ENCODE measurements at regions not wholly inside any gene's neighbourhood (a gene's known extent, or its start where the extent isn't known, plus 50 kb on each side); places are given as distances from the start of the nearest gene placed in this dataset.

- DNase-seq (ENCODE audit: low read depth): no peak
Measured at GRCh38 chr10:9762966-9763656, 1254.6 kb upstream of the CELF2 start.

- no peak for DNase-seq (ENCODE audit: low read depth)
Measured at GRCh38 chr10:9766762-9767161, 1250.9 kb upstream of the CELF2 start.

- no peak for DNase-seq (ENCODE audit: low read depth)
Measured at GRCh38 chr10:9781666-9782065, 1236.0 kb upstream of the CELF2 start.

DNA sequence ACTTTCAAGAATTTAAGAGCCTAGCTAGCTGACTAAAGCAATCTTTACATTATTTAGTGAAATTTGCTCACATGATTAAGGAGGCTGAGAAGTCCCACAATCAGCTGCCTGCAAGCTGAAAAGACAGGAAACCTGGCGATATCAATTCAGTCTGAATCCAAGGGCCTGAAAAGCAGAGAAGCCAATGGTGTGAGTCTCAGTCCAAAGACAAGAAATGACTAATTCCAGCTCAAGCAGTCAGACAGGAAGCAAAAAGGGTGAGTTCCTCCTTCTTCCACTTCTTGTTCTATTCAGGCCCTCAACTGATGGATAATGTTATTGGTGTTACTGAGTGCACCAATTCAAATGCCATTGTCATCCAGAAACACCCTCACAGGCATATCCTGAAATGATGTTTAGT is 1231.6 kb upstream of the CELF2 start:
- DNase-seq (ENCODE audit: low read depth): no peak

GRCh38 chr10:9786576-9786975 is 1231.1 kb upstream of the CELF2 start:
- DNase-seq (ENCODE audit: low read depth): no peak

DNA sequence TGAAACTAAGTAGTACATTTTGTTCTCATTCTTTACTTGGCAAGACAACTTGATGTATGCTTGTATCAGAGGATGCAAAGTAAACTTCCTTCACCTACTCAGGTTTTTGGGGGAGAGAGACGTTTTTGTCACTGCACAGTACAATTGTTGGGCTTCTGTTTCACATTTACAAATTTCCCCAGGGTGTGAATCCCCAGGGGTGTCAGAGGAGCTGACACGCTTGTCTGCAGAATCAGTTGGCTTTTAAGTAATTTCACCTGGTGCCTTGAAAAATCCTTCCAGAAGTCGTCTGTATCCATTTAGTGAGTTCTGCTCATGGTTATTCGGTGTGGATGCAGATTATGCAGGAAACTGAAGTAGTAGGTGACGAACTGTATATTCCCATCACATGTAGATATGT is 1227.7 kb upstream of the CELF2 start:
- no peak for DNase-seq (ENCODE audit: low read depth)

- DNase-seq (ENCODE audit: low read depth): no peak
Measured at GRCh38 chr10:9792181-9792580, 1225.5 kb upstream of the CELF2 start.

GRCh38 chr10:9796564-9796963 is 1221.1 kb upstream of the CELF2 start:
- DNase-seq (ENCODE audit: low read depth): no peak

GRCh38 chr10:9800011-9800410 is 1217.7 kb upstream of the CELF2 start:
- no peak for DNase-seq (ENCODE audit: low read depth)

DNA sequence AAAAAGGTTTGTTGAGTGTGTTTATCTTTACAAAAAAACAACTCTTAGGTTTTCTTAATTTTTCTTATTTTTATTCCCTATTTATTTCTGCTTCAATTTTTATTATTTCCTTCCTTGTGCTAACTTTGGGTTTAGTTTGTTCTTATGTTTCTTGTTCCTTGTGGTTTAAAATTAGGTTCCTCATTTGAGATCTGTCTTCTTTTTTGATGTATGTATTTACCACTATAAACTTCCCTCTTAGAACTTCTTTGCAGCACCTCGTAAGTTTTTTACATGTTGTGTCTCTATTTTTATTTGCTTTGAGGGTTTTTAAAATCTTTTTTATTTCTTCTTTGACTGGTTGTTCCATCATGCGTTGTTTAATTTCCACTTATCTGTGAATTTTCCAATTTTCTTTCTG is 1217.1 kb upstream of the CELF2 start:
- DNase-seq (ENCODE audit: low read depth): no peak

GRCh38 chr10:9807846-9808245 is 1209.8 kb upstream of the CELF2 start:
- DNase-seq (ENCODE audit: low read depth): no peak

DNA sequence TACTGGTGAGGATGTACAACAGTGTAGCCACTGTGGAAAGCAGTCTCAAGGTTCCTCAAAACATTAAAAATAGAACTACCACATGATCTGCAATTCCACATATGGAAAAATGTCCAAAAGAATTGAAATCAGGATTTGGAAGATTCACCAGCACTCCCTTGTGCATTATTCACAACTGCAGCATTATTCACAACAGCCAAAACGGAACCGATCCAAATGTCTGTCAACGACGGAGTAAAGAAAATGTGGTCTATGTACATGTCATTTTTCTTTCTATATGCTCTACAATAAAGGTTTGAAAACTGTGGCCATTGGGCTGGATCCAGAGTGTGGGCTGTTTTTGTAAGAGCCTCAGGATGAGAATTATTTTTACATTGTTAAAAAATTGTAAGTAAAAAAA is 1206.1 kb upstream of the CELF2 start:
- no peak for DNase-seq (ENCODE audit: low read depth)

- DNase-seq (ENCODE audit: low read depth): no peak
Measured at GRCh38 chr10:9814285-9814864, 1203.3 kb upstream of the CELF2 start.

GRCh38 chr10:9819756-9820494 is 1197.7 kb upstream of the CELF2 start:
- no peak for DNase-seq (ENCODE audit: low read depth)

GRCh38 chr10:9823268-9823930 is 1194.3 kb upstream of the CELF2 start:
- DNase-seq (ENCODE audit: low read depth): no peak

GRCh38 chr10:9824631-9825071 is 1193.0 kb upstream of the CELF2 start:
- DNase-seq (ENCODE audit: low read depth): no peak

GRCh38 chr10:9825491-9826018 is 1192.1 kb upstream of the CELF2 start:
- no peak for DNase-seq (ENCODE audit: low read depth)

DNA sequence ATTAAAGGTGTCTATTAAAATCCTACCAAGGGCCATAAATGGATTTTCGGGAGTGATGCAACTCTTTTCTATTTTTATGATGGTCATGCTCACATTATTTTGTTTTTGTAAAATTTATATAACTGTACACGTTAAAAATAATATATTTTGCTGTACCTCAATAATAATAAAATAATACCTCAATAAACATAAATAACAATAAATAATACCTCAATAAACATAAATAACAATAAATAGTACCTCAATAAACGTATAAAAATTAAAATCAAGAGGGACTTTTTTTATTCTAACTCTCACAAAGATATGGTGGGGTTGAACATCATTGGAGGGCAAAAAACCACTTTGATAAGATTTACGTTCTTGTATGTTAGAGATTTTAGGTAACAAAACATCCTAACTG is 1189.6 kb upstream of the CELF2 start:
- no peak for DNase-seq (ENCODE audit: low read depth)

- no peak for DNase-seq (ENCODE audit: low read depth)
Measured at GRCh38 chr10:9833942-9834341, 1183.7 kb upstream of the CELF2 start.

GRCh38 chr10:9834434-9834833 is 1183.2 kb upstream of the CELF2 start:
- DNase-seq (ENCODE audit: low read depth): no peak

DNA sequence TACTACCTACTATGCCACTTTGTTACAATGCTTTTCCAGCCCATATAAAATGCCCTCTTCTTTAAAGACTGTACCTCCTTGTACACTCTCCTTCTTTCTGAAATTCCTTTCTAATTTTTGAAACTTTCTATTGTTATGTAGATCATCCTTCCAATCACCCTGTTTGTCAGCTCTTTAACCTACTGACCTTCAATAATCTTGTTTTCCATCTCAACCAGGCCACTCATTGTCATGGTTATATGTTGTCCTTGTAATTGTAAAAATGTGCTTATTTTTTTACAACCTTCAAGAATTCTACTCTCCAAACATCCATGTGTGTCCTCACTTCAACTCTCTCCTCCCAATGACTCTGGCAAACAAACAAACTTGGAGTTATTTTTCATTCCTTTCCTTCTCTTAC is 1172.6 kb upstream of the CELF2 start:
- DNase-seq (ENCODE audit: low read depth): no peak

DNA sequence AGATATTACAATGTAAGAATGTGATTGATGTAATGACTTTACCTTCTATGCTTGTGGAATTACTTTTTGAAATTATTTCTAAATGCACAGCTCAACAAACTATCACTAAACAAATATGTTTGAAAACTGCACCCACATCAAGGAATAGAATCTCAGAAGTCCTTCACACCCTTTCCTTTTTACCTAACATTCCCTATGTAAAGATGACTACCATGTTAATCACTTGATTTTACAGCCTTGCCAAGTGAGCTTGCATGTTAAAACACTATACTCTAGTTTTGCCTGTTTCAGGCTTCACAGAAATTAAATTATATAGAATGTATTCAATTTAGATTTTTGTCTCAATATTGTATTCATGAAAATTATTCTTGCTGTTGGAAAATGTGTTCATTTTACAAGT is 1169.4 kb upstream of the CELF2 start:
- DNase-seq (ENCODE audit: low read depth): no peak

GRCh38 chr10:9848981-9849380 is 1168.7 kb upstream of the CELF2 start:
- DNase-seq (ENCODE audit: low read depth): no peak
